ENCODE measurements at regions not wholly inside any gene's neighbourhood (a gene's known extent, or its start where the extent isn't known, plus 50 kb on each side); places are given as distances from the start of the nearest gene placed in this dataset.
"Not testable (repeated sequence)": the region's sequence is repeated elsewhere in the genome, so short reads cannot be mapped to it uniquely, and the experiment has no call there.

DNA sequence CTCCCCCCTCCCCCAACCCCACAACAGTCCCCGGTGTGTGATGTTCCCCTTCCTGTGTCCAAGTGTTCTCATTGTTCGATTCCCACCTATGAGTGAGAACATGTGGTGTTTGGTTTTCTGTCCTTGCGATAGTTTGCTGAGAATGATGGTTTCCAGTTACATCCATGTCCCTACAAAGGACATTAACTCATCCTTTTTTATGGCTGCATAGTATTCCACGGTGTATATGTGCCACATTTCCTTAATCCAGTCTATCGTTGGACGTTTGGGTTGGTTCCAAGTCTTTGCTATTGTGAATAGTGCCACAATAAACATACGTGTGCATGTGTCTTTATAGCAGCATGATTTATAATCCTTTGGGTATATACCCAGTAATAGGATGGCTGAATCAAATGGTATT lies 107.3 kb downstream of the ZNF648 start:
- H3K27me3 Mint-ChIP-seq (ENCODE audit: low read depth); ATAC-seq; CTCF ChIA-PET; H3K4me1 Mint-ChIP-seq; H3K4me3 Mint-ChIP-seq; POLR2A ChIA-PET; DNase-seq (ENCODE audit: low spot score); H3K27ac Mint-ChIP-seq: not testable (repeated sequence)
- H3K36me3 Mint-ChIP-seq = peaks cover 31% of the 10 kb centered on the region
- peaks cover 39% of the 10 kb centered on the region for H3K9me3 Mint-ChIP-seq

GRCh38 chr1:181953596-181953995 lies 107.9 kb downstream of the ZNF648 start:
- Mint-ChIP-seq H3K27me3 (ENCODE audit: low read depth) (no peaks in the 10 kb centered on the region), H3K4me3 (no peak overlapping the region), H3K4me1 (no peaks in the 10 kb centered on the region), H3K36me3 (peaks cover 25% of the 10 kb centered on the region), H3K9me3 (peaks cover 39% of the 10 kb centered on the region), H3K27ac (no peak overlapping the region)
- CTCF ChIA-PET = interaction anchor here (2.4 kb wide), 1 partner anchor 17 kb away, joined by 7 read pairs; no protein-coding TSS in a partner anchor
- no peak for DNase-seq (ENCODE audit: low spot score)
- TF ChIP-seq, protein P1, sequence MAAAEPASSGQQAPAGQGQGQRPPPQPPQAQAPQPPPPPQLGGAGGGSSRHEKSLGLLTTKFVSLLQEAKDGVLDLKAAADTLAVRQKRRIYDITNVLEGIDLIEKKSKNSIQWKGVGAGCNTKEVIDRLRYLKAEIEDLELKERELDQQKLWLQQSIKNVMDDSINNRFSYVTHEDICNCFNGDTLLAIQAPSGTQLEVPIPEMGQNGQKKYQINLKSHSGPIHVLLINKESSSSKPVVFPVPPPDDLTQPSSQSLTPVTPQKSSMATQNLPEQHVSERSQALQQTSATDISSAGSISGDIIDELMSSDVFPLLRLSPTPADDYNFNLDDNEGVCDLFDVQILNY (CRISPR knock-in tag; IDR thresholded peaks at IDR 0.05) = no peak
- TF ChIP-seq NFATC4 (CRISPR knock-in tag; IDR thresholded peaks at IDR 0.05) (no peak), ZNF416 (CRISPR knock-in tag; IDR thresholded peaks at IDR 0.05) (no peak), EMX1 (CRISPR knock-in tag; IDR thresholded peaks at IDR 0.05) (no peak), SMAD4 (CRISPR knock-in tag; IDR thresholded peaks at IDR 0.05) (no peak), GABPB1 (CRISPR knock-in tag; IDR thresholded peaks at IDR 0.05) (no peak)
- TF ChIP-seq, protein P2, sequence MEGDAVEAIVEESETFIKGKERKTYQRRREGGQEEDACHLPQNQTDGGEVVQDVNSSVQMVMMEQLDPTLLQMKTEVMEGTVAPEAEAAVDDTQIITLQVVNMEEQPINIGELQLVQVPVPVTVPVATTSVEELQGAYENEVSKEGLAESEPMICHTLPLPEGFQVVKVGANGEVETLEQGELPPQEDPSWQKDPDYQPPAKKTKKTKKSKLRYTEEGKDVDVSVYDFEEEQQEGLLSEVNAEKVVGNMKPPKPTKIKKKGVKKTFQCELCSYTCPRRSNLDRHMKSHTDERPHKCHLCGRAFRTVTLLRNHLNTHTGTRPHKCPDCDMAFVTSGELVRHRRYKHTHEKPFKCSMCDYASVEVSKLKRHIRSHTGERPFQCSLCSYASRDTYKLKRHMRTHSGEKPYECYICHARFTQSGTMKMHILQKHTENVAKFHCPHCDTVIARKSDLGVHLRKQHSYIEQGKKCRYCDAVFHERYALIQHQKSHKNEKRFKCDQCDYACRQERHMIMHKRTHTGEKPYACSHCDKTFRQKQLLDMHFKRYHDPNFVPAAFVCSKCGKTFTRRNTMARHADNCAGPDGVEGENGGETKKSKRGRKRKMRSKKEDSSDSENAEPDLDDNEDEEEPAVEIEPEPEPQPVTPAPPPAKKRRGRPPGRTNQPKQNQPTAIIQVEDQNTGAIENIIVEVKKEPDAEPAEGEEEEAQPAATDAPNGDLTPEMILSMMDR (IDR thresholded peaks at IDR 0.05) = no peak
- TF ChIP-seq, protein P3, sequence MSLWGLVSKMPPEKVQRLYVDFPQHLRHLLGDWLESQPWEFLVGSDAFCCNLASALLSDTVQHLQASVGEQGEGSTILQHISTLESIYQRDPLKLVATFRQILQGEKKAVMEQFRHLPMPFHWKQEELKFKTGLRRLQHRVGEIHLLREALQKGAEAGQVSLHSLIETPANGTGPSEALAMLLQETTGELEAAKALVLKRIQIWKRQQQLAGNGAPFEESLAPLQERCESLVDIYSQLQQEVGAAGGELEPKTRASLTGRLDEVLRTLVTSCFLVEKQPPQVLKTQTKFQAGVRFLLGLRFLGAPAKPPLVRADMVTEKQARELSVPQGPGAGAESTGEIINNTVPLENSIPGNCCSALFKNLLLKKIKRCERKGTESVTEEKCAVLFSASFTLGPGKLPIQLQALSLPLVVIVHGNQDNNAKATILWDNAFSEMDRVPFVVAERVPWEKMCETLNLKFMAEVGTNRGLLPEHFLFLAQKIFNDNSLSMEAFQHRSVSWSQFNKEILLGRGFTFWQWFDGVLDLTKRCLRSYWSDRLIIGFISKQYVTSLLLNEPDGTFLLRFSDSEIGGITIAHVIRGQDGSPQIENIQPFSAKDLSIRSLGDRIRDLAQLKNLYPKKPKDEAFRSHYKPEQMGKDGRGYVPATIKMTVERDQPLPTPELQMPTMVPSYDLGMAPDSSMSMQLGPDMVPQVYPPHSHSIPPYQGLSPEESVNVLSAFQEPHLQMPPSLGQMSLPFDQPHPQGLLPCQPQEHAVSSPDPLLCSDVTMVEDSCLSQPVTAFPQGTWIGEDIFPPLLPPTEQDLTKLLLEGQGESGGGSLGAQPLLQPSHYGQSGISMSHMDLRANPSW (CRISPR knock-in tag; conservative IDR thresholded peaks at IDR 0.05; ENCODE audit: low read depth) = no peak
- no peak for ATAC-seq
- POLR2A ChIA-PET = no interaction called here

DNA sequence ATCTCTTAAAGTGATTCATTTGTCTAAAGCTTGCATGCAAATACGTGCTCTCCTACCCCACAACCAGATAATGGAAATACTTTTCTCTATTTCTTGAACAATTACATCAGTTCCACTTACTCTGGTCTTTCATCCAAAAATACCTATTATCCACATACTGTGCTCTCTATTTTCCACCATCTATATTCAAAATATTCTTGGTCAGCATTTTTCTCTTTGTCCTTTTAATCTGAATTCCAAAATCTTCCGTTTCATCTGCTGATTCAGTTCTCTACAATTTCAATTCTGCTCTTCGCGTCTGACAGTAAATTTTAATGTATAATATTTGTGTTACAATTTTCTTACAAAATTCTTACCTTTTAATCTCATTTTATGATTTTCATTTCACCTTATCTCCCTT lies 110.3 kb downstream of the ZNF648 start:
- TF ChIP-seq ZSCAN18 (CRISPR knock-in tag; IDR thresholded peaks at IDR 0.05) = no peak
- no peak for TF ChIP-seq NFE2L1 (CRISPR knock-in tag; IDR thresholded peaks at IDR 0.05)
- H3K4me1 Mint-ChIP-seq = no peaks in the 10 kb centered on the region
- H3K9me3 Mint-ChIP-seq = peaks cover 36% of the 10 kb centered on the region
- DNase-seq (ENCODE audit: low spot score) (no peak), ATAC-seq (no peak)
- H3K4me3 Mint-ChIP-seq = no peak overlapping the region
- H3K27me3 Mint-ChIP-seq (ENCODE audit: low read depth) = no peaks in the 10 kb centered on the region
- no peak overlapping the region for H3K27ac Mint-ChIP-seq
- ChIA-PET POLR2A (no interaction called here), CTCF (interaction anchor here (1.6 to 2.4 kb wide), 2 partner anchors 14 to 130 kb away, joined by 7 read pairs; no protein-coding TSS in a partner anchor)
- H3K36me3 Mint-ChIP-seq = peaks cover 17% of the 10 kb centered on the region

DNA sequence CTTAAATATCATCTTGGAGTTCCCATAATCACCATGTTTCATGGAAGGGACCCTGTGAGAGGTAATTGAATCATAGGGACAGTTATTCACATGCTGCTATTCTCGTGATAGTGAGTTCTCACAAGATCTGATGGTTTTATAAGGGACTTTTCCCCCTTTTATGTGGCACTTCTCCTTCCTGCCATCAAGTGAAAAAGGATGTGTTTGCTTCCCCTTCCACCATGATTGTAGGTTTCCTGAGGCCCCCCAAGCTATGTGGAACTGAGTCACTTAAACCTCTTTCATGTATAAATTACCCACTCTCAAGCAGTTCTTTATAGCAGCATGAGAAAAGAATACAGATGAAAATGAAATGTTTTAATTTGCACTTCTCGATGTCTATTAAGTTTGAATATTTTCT lies 112.0 kb downstream of the ZNF648 start:
- Mint-ChIP-seq H3K9me3 (peaks cover 44% of the 10 kb centered on the region), H3K36me3 (peaks cover 16% of the 10 kb centered on the region; the same call in 1 of the 2 replicates), H3K4me1 (no peaks in the 10 kb centered on the region), H3K27me3 (ENCODE audit: low read depth) (no peaks in the 10 kb centered on the region), H3K4me3 (no peak overlapping the region), H3K27ac (no peak overlapping the region)
- ChIA-PET POLR2A (no interaction called here), CTCF (interaction anchor here (1.3 kb wide), 1 partner anchor 13 kb away, joined by 3 read pairs; no protein-coding TSS in a partner anchor)
- no peak for ATAC-seq
- DNase-seq (ENCODE audit: low spot score) = no peak
- no peak for TF ChIP-seq ATF1 (CRISPR knock-in tag; IDR thresholded peaks at IDR 0.05)
- TF ChIP-seq, protein P4, sequence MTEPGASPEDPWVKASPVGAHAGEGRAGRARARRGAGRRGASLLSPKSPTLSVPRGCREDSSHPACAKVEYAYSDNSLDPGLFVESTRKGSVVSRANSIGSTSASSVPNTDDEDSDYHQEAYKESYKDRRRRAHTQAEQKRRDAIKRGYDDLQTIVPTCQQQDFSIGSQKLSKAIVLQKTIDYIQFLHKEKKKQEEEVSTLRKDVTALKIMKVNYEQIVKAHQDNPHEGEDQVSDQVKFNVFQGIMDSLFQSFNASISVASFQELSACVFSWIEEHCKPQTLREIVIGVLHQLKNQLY (CRISPR knock-in tag; IDR thresholded peaks at IDR 0.05) = no peak
- TF ChIP-seq, protein P5, sequence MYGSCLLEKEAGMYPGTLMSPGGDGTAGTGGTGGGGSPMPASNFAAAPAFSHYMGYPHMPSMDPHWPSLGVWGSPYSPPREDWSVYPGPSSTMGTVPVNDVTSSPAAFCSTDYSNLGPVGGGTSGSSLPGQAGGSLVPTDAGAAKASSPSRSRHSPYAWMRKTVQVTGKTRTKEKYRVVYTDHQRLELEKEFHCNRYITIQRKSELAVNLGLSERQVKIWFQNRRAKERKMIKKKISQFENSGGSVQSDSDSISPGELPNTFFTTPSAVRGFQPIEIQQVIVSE (CRISPR knock-in tag; IDR thresholded peaks at IDR 0.05; ENCODE audit: borderline replicate concordance) = no peak
- TF ChIP-seq, protein P6, sequence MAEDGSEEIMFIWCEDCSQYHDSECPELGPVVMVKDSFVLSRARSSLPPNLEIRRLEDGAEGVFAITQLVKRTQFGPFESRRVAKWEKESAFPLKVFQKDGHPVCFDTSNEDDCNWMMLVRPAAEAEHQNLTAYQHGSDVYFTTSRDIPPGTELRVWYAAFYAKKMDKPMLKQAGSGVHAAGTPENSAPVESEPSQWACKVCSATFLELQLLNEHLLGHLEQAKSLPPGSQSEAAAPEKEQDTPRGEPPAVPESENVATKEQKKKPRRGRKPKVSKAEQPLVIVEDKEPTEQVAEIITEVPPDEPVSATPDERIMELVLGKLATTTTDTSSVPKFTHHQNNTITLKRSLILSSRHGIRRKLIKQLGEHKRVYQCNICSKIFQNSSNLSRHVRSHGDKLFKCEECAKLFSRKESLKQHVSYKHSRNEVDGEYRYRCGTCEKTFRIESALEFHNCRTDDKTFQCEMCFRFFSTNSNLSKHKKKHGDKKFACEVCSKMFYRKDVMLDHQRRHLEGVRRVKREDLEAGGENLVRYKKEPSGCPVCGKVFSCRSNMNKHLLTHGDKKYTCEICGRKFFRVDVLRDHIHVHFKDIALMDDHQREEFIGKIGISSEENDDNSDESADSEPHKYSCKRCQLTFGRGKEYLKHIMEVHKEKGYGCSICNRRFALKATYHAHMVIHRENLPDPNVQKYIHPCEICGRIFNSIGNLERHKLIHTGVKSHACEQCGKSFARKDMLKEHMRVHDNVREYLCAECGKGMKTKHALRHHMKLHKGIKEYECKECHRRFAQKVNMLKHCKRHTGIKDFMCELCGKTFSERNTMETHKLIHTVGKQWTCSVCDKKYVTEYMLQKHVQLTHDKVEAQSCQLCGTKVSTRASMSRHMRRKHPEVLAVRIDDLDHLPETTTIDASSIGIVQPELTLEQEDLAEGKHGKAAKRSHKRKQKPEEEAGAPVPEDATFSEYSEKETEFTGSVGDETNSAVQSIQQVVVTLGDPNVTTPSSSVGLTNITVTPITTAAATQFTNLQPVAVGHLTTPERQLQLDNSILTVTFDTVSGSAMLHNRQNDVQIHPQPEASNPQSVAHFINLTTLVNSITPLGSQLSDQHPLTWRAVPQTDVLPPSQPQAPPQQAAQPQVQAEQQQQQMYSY (CRISPR knock-in tag; IDR thresholded peaks at IDR 0.05) = no peak
- no peak for TF ChIP-seq FOXP1 (CRISPR knock-in tag; IDR thresholded peaks at IDR 0.05; ENCODE audit: borderline replicate concordance)
- no peak for TF ChIP-seq TEAD1 (CRISPR knock-in tag; IDR thresholded peaks at IDR 0.05)

All from WTC11 (cell line).